ENCODE measurements at regions not wholly inside any gene's neighbourhood (a gene's known extent, or its start where the extent isn't known, plus 50 kb on each side); places are given as distances from the start of the nearest gene placed in this dataset.

- TF ChIP-seq SUZ12 (IDR thresholded peaks at IDR 0.05; ENCODE audit: extremely low read depth, insufficient read depth, insufficient read length) (no peak), YY1 (IDR thresholded peaks at IDR 0.05; ENCODE audit: insufficient read depth, insufficient read length) (no peak)
Measured at GRCh38 chr20:24724982-24725533, 224.0 kb upstream of the CST7 start.

All from NT2/D1 (cell line).